ENCODE measurements at regions not wholly inside any gene's neighbourhood (a gene's known extent, or its start where the extent isn't known, plus 50 kb on each side); places are given as distances from the start of the nearest gene placed in this dataset.
"Not testable (repeated sequence)": the region's sequence is repeated elsewhere in the genome, so short reads cannot be mapped to it uniquely, and the experiment has no call there.

DNA sequence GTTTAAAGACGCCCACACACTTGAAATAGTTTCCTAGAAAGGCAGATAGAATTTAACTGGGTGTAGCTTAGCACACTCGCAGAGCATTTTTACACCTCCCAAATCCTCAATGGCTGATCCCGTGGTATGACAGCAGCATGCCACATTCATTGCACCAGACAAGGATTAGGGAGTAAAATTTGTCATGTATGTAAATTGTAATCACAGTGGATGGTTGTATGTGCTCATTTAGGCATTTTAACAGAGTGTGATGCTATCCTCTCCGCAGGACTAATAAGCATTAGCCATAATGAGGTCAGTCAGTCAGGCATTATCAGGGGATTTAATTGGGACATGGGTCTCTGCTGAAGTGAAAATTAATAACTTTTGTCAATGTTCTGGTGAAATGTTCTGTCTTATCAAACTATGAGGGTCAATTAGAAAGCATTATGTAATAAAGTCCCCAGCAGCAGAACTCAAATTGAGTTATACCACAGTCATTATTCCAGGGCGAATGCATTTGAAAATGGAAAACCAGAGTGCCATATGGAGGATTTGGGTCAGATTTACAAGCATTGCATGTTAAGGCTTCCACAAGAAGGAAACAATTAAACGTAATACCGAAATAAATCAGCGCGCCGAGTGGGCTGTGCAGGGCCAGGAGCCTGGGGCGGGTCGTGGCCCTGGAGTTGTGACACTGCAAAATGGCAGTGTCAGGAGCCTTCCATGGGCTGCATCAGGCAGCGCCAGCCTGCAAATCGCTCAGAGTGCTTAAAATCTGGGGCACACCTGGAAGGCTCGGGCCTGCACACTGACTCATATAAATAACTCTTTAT is 602.2 kb downstream of the BNC2 start:
- DNase-seq, result no peak

DNA sequence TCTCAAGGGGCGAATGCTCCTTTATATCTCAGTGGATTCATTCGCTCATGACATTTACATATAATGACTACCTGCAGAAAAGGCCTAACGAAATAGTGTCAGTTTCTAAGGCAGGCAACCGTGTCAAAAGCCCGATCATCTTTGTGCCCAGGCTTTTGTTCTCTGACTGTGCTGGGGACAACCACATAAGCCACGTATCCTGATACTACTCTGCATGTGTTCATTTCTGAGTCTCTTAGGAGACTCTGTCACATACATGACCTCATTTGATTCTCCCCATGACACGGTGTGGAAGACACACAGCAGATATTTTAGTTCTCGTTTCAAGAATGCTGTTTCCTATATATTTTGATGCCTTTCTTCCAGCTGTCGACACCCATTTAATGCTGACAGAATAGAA is 598.5 kb downstream of the BNC2 start:
- no peak for DNase-seq

DNA sequence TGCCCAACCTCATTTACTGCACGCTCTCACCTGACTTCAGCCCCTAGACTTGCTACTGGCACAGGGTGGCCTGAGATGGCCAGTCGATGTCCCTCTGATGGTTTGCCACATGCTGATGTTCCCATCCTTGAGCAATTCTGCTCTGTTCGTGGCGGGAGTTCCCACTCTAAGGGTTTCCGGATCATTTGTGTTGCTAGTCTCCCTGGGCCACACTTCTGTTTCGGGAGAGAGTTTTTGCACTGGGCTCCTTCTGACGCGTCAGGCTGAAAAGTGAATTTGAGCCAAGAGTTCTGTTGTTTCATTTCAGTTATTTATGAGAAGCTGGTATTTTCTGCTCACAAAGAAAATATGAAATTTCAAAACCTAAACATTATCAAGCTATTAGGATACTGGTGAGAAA is 597.7 kb downstream of the BNC2 start:
- no peak for DNase-seq

DNA sequence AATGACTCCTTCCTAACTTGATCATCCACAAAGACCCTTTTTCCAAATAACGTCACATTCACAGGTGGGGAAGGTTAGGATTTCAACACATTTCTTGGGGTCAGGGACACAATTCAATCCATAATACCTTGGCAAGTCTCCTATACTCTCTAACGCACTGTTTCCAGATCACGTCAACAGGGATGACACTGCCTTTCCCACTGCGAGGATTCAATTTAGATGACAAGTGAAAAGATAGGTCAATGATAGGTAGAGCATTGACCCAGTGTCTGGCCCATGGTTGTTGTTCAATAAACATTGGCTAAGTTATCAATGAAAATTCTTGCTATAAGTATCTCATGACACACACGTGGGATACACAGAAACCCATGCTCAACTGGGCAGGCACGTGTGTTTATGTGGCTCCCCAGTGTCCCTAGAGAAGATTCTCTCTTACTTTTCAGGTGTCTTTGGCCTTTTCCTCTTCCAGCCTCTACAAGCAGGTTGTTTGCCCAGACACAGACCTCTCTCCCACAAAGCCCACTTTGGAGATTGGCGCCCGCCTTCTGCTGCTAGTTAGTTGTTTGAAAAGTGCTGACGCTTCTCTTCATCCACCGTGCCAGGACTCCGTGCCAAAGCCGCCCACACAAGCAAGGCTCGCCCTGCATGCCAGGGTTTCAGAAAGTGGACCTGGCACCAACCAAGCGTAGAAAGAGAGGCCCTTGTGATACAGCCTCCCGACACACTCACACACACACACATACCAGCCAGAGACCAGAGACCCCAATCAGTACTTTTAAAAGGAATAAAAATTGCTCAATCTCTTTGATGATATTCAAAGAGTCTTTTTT is 594.5 kb downstream of the BNC2 start:
- DNase-seq, result peak in 48 of 58 donors; percentile 2 to 82 (median 48)

DNA sequence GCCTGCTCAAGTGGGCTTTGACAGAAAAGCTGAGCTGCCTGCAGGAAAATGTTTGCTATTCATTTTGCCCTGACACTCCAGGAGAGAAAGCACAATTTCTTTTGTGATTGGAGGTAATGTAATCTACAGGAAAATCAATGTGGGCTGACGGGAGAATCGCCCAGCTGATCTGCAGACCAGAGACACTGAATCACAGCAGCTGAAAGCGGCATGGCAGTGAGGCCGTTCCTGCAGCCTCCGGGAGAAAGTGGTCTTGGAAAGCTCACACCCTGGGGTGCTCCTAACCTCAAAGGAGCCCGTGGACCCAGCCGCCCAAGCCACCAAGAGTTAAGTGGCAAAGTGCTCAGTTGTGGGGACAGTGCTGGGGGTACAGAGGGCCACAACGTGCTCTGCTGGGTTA is 593.6 kb downstream of the BNC2 start:
- no peak for DNase-seq

DNA sequence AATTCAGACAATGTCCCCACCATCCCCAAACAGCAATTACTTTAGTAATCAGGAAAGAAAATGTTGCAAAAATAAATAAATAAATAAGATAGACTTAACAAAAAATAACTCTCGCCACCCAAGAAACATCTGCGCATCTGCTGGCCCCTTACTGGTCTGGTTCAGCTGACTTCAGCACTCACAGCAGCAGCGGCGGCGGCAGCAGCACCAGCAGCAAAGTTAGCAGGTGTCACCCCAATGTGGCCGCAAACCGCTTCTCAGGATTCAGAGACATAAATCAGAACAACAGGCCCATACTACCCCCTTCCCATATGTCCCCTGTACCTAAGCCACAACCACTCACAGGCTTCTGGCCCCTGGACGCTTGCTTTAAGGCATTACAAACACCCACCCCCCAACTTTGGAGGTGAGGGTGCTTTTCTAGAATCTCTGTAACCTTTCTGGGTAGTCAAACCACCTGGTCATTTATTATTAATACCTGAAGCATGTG is 593.0 kb downstream of the BNC2 start:
- peak in 2 of 58 donors; percentile 7 to 10 for DNase-seq

DNA sequence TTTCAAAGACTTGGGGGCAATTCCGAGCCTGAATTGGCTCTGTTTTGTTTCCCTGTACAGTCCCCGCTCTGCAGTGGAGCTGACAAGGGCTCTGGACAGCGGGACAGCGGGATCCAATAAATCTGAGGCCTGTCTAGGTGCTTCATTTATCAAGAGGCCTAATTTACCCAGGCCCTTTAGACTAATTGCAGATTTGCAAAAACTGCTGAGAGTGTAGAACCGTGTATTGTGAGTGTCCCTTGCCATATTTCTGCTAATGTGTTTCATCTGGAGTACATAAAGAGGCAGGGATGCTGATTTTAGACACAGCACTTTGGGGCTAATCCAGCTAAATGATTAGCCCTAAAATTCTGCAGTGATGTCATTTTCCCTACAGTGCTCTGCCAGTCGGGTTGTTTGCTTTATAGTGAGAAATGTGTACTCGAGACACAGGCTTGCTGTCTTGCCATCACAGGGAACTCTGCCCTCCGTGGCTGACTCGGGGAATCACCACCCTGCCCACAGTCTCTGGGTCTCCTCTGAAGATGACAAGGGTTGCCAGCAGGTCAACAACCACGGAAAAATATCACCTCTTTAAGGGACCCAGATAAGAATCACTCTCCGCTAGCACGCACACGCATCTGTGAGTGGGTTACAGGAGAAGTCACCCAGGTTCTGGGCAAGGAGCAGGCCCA is 592.0 kb downstream of the BNC2 start:
- no peak for DNase-seq

DNA sequence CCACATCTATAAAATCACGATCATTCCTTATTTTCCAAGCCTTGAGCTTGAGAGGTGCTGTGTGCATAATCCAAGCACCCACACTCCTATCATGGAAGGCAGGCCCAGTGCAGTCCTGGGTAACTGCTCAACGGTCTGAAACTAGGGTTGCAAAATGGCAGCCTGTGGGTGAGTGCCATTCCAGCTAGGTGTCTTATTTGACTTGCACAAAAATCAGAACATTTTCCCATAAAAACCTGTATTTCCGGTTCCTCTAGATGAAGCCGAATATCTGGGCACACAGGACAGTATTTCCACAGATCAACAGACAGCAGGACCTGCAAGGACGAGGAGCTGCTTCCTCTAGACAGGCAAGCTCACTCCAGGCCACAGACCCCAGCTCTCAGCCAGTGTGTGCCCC is 588.8 kb downstream of the BNC2 start:
- DNase-seq, result no peak

DNA sequence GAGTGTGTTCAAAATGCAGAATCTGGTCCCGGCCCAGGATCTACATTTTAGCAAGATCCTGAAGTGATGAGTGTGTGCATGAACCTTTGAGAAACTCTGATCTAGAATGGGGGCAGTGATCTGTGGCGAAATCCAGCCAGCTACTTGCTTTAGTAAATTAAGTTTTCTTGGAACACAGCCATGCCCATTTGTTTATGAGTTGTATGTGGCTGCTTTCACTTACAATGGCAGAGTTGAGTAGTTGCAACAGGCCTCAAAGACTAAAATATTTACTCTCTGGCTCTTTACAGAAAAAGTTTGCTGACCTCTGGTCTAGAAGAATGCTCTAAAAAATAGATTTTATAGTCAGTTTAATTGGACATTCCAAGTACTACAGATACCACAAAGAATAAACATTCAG is 588.3 kb downstream of the BNC2 start:
- DNase-seq, result no peak

DNA sequence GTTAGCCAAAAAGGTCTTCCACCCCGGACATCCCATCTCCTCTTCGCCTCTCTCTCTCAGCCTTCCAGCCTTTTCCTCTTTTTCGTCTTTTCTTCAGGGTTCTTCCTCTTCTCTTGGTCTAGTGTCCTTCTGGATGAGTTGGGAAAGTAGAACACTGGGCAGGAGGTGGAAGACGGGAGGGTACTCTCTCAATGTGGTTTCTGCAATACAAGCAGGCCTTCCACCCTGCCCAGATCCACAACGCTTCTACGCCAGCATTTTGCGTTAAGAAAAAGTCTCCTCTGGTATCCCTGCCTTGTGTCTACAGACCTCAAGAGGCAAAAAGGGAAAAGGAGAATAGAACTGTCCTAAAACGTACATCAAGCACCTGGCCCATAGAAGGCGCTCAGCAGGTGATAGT is 587.8 kb downstream of the BNC2 start:
- no peak for DNase-seq

DNA sequence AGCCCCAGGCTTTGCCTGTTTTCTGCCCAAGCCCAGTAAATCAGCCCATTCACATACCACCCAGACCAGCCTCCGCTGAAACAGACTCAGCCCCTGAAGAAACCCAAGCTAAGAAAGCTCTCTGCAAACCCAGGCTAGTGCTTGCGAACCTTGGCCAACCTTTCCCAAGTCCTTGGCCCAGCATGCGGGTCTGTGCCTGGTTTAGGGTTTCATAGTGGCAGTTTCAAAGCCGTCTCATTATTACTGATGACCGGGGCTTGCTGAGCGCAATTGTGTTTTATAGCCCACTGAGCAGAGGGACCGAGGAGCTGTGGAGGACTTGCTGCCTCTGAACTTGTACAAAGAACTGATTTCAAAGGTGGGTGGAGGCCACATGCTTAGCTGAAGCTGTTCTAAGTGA is 584.3 kb downstream of the BNC2 start:
- no peak for DNase-seq

DNA sequence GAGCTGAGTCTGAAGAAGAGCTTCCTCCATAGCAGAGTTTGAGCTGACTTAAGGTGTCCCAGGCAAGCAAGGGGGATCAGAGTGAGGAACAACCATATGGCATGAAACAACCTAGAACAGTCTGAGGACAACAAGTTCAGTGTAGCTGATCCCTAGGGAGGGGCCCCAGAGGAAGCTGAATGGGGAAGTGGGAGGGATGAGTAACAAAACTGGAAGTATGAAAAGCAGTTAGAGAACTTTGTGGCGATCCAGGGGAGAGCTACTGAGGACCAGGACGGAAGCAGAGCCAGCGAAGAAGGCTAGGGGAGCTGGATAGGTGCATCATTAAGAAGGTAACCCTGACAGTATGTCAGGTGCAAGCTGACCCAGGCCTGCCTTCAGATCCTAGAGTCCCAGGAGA is 580.8 kb downstream of the BNC2 start:
- DNase-seq, result no peak

DNA sequence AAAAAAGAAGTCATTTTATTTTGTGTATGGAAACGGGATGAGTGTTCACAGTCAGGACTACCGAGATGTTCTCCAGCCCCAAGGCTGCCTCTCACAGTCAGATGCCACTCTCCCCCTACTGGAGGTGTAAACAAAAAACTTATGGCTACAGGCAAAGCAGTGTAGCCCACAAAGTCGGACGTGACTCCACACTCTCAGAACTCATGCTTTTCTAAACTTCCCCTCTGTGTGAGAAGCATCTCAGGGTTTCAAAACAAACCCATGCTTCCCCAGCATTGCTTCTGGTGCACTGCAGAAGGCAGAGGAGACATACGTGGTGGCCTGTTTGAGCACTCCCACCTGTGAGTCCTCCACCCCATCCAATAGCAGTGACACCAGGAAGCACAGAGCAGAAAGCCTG is 580.3 kb downstream of the BNC2 start:
- DNase-seq, result no peak

DNA sequence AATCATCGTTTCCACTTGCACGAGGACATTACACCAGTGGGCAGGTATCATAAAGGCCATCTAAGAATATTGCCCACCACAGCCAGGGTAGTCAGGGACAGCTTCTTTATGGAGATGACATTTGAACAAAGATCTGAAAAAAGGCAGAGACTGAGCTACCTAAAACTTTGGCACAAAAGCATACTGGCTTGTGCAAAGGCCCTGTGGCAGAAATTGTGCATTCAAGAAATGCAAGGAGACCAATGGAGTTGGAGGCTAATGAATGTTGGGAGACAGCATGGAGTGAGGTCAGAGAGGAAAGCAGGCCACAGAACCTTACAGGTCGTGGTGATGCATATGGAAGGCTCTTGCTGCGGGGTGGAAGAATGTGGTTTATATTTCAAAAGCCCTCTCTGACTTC is 578.5 kb downstream of the BNC2 start:
- no peak for DNase-seq

DNA sequence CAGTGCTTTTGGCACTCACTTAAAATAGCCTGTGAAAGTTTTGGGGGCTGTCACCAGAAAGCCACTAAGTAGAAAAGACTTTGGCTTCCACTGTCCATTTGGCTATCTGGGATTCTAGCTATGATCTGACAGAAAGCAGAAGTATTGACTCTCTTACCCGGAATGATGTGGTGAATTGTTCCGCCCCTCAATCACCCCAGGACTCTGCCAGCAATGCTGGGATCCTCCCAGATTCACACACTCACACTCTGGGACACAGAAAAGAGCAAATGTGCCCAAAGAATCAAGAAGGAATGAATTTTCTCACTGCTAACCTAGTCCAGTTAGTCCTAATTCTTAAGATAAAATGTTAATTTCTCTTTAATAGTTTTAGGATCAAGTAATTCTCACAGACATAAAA is 576.9 kb downstream of the BNC2 start:
- no peak for DNase-seq

DNA sequence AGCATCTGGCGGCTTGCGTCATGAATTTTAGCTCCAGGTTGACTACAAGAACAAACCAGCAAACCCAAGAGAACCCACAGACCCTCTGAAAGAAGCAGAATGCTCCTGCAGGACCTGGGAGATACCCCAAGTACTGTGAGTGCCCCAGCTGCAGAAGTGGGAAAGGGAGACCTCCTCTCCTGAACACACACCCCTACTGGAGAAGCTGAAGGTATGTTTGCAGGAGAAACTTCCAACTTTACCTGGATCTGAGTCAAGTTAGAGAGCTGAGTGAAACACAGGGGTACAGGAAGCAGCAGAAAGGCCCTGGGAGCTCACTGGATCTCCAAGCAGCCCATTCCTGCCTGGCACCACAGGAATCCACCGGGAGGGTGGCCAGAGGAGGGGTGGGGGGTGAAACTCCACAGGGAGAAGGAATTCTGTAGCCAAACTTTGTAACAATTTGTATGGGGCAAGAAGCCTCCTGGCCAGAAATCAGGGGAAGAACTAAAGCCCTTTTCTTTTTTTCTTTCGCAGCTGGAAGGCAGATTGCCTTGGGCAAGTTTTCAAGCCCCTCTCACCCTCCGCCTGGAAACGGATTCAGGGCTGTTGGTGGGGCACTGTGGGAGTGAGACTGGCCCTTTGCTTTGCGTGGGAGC is 576.2 kb downstream of the BNC2 start:
- peak in 11 of 58 donors; percentile 8 to 58 (median 18) for DNase-seq

DNA sequence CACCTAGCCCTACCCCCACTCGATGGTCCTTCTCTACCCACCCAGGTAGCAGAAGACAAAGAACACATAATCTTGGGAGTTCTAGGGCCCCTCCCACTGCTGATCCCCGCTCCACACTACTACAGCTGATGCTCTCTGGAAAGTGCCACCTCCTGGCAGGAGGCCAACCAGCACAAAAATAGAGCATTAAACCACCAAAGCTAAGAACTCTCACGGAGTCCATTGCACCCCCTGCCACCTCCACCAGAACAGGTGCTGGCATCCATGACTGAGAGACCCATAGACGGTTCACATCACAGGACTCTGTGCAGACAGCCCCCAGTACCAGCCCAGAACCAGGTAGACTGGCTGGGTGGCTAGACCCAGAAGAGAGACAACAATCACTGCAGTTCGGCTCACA is 575.5 kb downstream of the BNC2 start:
- not testable (repeated sequence) for DNase-seq

DNA sequence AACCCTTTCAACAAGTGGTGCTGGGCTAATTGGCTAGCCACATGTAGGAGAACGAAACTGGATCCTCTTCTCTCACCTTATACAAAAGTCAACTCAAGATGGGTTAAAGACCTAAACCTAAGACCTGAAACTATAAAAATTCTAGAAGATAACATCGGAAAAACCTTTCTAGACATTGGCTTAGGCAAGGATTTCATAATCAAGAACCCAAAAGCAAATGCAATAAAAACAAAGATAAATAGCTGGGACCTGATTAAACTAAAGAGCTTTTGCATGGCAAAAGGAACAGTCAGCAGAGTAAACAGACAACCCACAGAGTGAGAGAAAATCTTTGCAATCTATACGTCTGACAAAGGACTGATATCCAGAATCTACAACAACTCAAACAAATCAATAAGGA is 571.1 kb downstream of the BNC2 start:
- not testable (repeated sequence) for DNase-seq

DNA sequence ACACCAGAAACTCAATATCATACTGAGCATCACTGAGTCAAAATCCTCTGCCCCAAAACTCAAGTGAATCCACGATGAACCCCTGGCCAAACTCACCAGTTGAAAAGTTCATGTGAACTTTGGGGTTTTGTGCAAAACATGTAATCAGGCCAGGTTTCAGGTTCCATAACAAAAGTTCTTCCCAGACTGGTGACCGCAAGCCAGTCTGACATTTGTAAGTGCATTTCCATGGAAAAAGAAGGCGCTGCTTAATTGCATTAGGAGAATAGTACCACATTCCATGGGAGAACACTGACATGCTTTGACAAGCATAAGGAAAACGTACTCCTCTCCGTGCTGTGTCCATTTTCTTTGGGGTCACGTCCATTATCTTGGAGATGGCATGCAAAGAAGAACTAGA is 567.0 kb downstream of the BNC2 start:
- DNase-seq, result no peak

DNA sequence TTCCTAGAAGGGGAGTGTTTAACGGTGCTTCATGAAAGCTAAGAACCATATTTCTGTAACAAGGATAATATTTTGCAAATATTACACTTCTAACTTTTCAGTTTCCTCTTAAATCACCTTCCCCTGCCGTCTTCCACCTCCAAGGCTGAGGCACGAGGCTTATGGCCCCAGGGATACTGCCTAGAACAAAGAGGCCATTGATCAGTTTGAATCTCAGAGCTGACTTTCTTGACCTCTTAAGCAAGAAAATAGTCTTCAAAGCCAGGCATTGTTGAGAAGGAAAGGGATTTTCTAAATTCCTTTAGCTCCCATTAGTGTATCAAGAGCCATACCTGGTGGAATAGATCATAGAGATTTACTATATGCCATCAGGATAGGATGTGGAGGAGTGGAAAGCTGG is 566.2 kb downstream of the BNC2 start:
- DNase-seq, result no peak

DNA sequence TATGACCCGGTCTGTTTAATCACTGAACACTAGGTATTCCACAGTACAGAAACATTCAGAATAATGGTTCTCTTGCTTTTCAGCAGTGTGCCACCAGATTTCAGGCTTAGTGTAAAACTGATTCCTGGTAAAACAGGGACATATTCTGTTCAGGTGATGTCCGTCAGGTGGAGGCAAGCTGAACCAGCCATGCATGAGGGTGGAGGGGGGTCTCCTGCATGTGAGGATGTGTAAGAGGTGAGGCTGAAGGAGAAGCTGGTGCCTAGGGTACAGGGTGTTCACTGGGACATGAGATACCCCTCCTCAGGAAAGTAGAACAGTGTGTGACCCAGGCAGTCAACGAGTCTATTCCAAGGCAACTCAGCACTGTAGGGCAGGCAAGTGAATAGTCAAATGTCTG is 563.9 kb downstream of the BNC2 start:
- DNase-seq, result no peak

Measured in anterior cingulate cortex (tissue), 58 donors.